GM12873 (cell line): ENCODE measurements at regions not wholly inside any gene's neighbourhood (a gene's known extent, or its start where the extent isn't known, plus 50 kb on each side); places are given as distances from the start of the nearest gene placed in this dataset.

Experiments
- CTCF ChIP-seq: IDR thresholded peaks from 2 replicates; pipeline ENCODE4 v1.5.1; 2012; ENCODE audit warnings: low read depth, mild to moderate bottlenecking, moderate library complexity, low read length, control low read depth; ENCODE audit not compliant: insufficient read depth; ENCODE audit errors: missing control alignments

DNA sequence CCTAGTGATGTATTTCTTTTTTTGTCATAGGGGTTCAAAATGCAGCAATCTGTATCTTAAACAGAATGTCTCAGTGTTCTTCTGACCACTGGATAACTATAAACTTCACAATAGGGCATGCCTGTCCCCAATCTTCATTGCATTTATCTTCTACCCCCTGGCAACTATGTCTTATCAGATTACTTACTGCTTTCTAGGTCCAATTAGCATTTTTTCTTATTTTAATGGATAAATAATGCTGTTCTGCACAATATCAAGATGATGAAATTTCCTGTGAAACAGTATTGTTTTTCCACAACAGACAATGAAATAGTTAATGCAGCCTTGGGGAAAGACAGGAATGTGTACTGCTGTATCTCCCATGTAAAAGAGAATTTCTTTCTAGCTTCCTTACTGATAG is 432.1 kb downstream of the NSUN3 start:
- TF ChIP-seq CTCF: no peak

- TF ChIP-seq CTCF: no peak
Measured at GRCh38 chr3:94500146-94500545, 437.3 kb downstream of the NSUN3 start.

DNA sequence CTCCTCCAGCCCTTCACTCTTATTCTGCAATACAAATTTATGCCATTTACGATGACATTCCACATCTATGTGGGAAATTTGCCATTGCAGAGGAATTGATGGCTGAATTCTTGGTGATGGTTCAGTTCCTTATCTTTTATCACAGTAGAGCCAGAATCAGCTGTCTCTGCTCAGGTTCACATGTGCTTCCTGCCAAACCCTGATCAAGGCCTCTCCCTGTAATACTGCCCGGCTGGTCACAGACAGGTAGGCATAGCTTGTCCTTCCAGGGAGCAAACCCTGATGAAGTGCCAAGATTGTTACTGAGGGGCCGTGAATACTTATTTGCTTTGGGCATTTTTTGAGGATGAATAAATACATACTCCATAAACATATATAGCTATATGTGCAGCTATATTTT is 450.0 kb downstream of the NSUN3 start:
- no peak for TF ChIP-seq CTCF

GRCh38 chr3:94513600-94513999 is 450.7 kb downstream of the NSUN3 start:
- no peak for TF ChIP-seq CTCF

DNA sequence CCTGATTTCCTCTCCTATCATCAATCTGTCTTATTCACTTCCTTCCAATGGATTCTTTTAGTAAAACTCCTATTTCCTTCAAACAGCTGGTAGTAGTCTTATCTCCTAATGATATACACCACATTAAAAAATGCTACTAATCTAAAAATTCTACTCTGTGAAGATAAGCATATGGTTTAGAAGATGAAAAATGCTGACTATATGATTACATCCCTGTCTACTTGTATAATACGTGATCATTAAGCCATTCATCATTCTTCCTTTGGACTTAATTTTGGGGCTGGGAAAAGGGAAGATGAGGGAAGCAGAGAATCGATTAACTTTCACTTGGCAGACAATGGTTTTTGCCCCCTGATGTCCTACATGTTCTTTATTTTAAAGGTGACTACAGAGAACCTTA is 453.1 kb downstream of the NSUN3 start:
- TF ChIP-seq CTCF: no peak

GRCh38 chr3:94520364-94520763 is 457.5 kb downstream of the NSUN3 start:
- TF ChIP-seq CTCF: no peak

DNA sequence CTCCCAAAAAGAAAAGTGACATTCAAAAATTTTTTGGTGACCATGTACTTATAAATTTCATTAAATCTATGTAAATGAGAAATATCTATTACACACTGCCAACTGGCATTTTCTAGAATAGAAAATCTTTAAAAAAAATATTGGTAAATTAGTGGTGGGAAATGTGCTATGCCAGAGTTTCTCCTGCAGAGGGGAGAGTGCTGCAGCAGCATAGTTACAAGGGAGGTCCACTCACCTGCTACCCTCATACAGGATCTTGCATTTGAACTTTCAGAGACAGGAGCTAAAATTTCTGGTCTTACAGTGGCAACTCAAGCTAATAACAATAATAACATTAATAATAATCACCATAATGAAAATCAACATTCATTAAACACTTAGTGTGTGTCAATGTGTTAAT is 459.6 kb downstream of the NSUN3 start:
- no peak for TF ChIP-seq CTCF
